ENCODE measurements at regions not wholly inside any gene's neighbourhood (a gene's known extent, or its start where the extent isn't known, plus 50 kb on each side); places are given as distances from the start of the nearest gene placed in this dataset.

DNA sequence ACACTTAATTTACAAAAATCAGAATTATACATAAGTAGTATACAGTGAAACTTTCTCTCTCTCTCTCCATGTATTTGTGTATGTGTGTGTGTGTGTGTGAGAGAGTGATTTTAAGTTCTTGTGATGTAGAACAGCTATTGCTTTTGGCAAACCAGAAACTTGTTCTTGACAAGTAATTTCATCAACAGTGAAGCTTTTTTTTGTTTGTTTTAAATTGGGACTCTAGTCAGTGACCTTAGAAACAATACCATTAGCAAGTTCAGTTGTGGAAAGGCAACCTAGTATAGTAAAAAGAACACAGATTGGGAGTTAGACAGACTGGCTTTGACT, 319.1 kb downstream of the PTEN start:
- TF ChIP-seq, protein P1, sequence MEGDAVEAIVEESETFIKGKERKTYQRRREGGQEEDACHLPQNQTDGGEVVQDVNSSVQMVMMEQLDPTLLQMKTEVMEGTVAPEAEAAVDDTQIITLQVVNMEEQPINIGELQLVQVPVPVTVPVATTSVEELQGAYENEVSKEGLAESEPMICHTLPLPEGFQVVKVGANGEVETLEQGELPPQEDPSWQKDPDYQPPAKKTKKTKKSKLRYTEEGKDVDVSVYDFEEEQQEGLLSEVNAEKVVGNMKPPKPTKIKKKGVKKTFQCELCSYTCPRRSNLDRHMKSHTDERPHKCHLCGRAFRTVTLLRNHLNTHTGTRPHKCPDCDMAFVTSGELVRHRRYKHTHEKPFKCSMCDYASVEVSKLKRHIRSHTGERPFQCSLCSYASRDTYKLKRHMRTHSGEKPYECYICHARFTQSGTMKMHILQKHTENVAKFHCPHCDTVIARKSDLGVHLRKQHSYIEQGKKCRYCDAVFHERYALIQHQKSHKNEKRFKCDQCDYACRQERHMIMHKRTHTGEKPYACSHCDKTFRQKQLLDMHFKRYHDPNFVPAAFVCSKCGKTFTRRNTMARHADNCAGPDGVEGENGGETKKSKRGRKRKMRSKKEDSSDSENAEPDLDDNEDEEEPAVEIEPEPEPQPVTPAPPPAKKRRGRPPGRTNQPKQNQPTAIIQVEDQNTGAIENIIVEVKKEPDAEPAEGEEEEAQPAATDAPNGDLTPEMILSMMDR (IDR thresholded peaks at IDR 0.05), result no peak
- TF ChIP-seq, protein P2, sequence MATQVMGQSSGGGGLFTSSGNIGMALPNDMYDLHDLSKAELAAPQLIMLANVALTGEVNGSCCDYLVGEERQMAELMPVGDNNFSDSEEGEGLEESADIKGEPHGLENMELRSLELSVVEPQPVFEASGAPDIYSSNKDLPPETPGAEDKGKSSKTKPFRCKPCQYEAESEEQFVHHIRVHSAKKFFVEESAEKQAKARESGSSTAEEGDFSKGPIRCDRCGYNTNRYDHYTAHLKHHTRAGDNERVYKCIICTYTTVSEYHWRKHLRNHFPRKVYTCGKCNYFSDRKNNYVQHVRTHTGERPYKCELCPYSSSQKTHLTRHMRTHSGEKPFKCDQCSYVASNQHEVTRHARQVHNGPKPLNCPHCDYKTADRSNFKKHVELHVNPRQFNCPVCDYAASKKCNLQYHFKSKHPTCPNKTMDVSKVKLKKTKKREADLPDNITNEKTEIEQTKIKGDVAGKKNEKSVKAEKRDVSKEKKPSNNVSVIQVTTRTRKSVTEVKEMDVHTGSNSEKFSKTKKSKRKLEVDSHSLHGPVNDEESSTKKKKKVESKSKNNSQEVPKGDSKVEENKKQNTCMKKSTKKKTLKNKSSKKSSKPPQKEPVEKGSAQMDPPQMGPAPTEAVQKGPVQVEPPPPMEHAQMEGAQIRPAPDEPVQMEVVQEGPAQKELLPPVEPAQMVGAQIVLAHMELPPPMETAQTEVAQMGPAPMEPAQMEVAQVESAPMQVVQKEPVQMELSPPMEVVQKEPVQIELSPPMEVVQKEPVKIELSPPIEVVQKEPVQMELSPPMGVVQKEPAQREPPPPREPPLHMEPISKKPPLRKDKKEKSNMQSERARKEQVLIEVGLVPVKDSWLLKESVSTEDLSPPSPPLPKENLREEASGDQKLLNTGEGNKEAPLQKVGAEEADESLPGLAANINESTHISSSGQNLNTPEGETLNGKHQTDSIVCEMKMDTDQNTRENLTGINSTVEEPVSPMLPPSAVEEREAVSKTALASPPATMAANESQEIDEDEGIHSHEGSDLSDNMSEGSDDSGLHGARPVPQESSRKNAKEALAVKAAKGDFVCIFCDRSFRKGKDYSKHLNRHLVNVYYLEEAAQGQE (IDR thresholded peaks at IDR 0.05; ENCODE audit: insufficient read depth in 1 of 2, low read depth in 2 of 2, low read length in 1 of 2), result no peak
- no peak for TF ChIP-seq SIN3A (IDR thresholded peaks at IDR 0.05; ENCODE audit: borderline replicate concordance, insufficient read depth, low read depth, low read length)
- TF ChIP-seq POLR2AphosphoS5 (IDR thresholded peaks at IDR 0.05; ENCODE audit: low read depth, low read length), result no peak
- TF ChIP-seq TCF7L2 (IDR thresholded peaks at IDR 0.05; ENCODE audit: low read depth, low read length), result no peak
- intact Hi-C loops (cut with micrococcal nuclease; ENCODE audit: unreplicated experiment), result no loop called here
- no peak overlapping the region for H3K4me3 ChIP-seq (ENCODE audit: low read depth in 2 of 2, low read length in 2 of 2)
- no peaks in the 10 kb centered on the region; the same call in 1 of the 2 replicates for H3K27me3 ChIP-seq (ENCODE audit: control insufficient read depth, insufficient read depth, low read length)
- in situ Hi-C loops (cut with HindIII; ENCODE audit: low pct_unique_long_range_greater_than_20kb, low sequenced_read_pairs), result no loop called here
- no peak for DNase-seq (ENCODE audit: low read depth, low spot score)
- ChIA-PET CTCF (no interaction called here), POLR2A (no interaction called here)
- ATAC-seq, result no peak
- BruUV-seq (replicated peaks), result no TSS peak
- H3K4me1 ChIP-seq (ENCODE audit: control insufficient read depth, insufficient read depth, low read length), result no peaks in the 10 kb centered on the region
- H3K27ac ChIP-seq (ENCODE audit: low read length), result no peak overlapping the region
- no peaks in the 10 kb centered on the region for H3K36me3 ChIP-seq (ENCODE audit: control insufficient read depth, insufficient read depth, low read length)
- no peaks in the 10 kb centered on the region for H3K9me3 ChIP-seq (ENCODE audit: control insufficient read depth, insufficient read depth, low read depth, low read length)

DNA sequence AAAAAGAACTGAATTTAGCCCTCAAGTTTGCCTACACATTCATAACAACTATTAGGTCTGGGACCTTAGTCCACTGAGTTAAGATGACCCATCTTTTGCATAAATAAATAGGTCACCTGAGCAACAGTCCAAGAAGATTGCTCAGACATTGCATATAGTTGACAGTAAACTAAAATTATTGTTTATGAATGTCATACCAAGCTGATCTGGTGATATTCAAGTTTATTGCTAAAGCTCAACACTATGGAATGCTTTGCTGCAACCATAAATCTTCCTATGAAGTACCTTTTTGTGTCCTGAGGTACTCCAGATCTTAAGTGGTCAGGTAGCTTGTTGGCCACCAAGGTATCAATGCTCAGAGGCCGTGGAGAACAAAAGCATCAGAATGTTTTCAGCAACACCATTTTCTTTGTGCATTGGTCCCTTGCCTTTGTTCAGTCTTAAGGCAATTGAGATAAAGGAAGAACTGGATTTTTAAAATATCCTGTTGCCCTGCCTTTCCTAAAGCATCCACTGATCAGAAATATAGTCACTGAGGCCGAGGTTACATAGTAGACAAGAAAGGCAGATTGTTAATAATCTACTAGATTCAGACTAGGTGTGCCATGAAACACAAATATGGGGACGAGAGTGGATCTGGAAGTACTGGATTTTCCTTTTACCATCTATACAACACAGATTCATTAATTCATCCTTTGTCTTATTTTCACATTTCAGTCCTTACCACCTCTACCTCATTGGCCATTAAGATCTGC, 321.3 kb downstream of the PTEN start:
- intact Hi-C loops (cut with micrococcal nuclease; ENCODE audit: unreplicated experiment), result no loop called here
- no peak for DNase-seq (ENCODE audit: low read depth, low spot score)
- no TSS peak for BruUV-seq (replicated peaks)
- H3K27me3 ChIP-seq (ENCODE audit: control insufficient read depth, insufficient read depth, low read length), result no peaks in the 10 kb centered on the region; the same call in 1 of the 2 replicates
- in situ Hi-C loops (cut with HindIII; ENCODE audit: low pct_unique_long_range_greater_than_20kb, low sequenced_read_pairs), result no loop called here
- H3K9me3 ChIP-seq (ENCODE audit: control insufficient read depth, insufficient read depth, low read depth, low read length), result no peaks in the 10 kb centered on the region
- ChIA-PET POLR2A (no interaction called here), CTCF (no interaction called here)
- ATAC-seq, result no peak
- H3K27ac ChIP-seq (ENCODE audit: low read length), result no peak overlapping the region
- TF ChIP-seq, protein P2 (IDR thresholded peaks at IDR 0.05; ENCODE audit: insufficient read depth in 1 of 2, low read depth in 2 of 2, low read length in 1 of 2), result no peak
- TF ChIP-seq, protein P1 (IDR thresholded peaks at IDR 0.05), result no peak
- no peak for TF ChIP-seq TCF7L2 (IDR thresholded peaks at IDR 0.05; ENCODE audit: low read depth, low read length)
- TF ChIP-seq SIN3A (IDR thresholded peaks at IDR 0.05; ENCODE audit: borderline replicate concordance, insufficient read depth, low read depth, low read length), result no peak
- no peak for TF ChIP-seq POLR2AphosphoS5 (IDR thresholded peaks at IDR 0.05; ENCODE audit: low read depth, low read length)
- no peaks in the 10 kb centered on the region for H3K36me3 ChIP-seq (ENCODE audit: control insufficient read depth, insufficient read depth, low read length)
- H3K4me1 ChIP-seq (ENCODE audit: control insufficient read depth, insufficient read depth, low read length), result no peaks in the 10 kb centered on the region
- no peak overlapping the region for H3K4me3 ChIP-seq (ENCODE audit: low read depth in 2 of 2, low read length in 2 of 2)

Measured in Panc1 (cell line).